PFSK-1 (cell line): ENCODE measurements at regions not wholly inside any gene's neighbourhood (a gene's known extent, or its start where the extent isn't known, plus 50 kb on each side); places are given as distances from the start of the nearest gene placed in this dataset.

Experiments used
- POLR2AphosphoS5 ChIP-seq: IDR thresholded peaks from 2 replicates; pipeline ENCODE4 v1.6.1; 2012; ENCODE audit warnings: low read depth, mild to moderate bottlenecking, control low read depth, low read length, moderate library complexity
- TAF1 ChIP-seq: IDR thresholded peaks from 2 replicates; pipeline ENCODE4 v1.6.1; 2012; ENCODE audit warnings: low read length, control low read depth, borderline replicate concordance; ENCODE audit not compliant: insufficient read depth

DNA sequence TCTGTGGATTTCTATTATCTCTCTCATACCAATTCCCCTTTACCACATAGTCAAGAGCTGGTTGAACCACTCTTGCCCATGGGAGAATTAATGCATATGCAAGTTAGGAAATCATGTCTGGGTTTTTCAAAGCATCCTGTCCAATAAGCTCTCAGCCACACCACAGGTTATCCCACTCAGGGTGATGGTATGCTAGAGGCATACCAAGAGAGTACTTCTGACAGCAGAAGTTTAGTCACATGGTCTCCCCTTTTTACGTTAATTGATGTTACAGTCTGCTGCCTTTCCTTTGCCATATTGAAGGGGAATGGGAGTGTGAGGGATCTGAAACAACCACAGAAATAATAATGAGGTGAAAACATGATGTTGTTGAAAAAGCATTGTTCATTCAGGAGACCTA lies 135.8 kb upstream of the PBX1 start:
- no peak for TF ChIP-seq TAF1
- no peak for TF ChIP-seq POLR2AphosphoS5
